GM12864 (cell line): ENCODE measurements at regions not wholly inside any gene's neighbourhood (a gene's known extent, or its start where the extent isn't known, plus 50 kb on each side); places are given as distances from the start of the nearest gene placed in this dataset.
A peak's percentile ranks its signal among the peaks of the same experiment; 100 is the strongest.

Experiments
- DNase-seq: peaks from one replicate; pipeline ENCODE4 v3.0.0-alpha.2; 2011; ENCODE audit warnings: low read depth
- H3K4me3 ChIP-seq: 2 replicates; pipeline ENCODE4 v1.5.1; 2011; ENCODE audit warnings: mild to moderate bottlenecking, low read depth, low read length, control low read depth
- TF ChIP-seq, protein P1 (sequence below): IDR thresholded peaks from 2 replicates; pipeline ENCODE4 v1.5.1; 2011; ENCODE audit warnings: low read depth, mild to moderate bottlenecking, moderate library complexity, low read length, control low read depth, inconsistent platforms; ENCODE audit errors: missing control alignments

DNA sequence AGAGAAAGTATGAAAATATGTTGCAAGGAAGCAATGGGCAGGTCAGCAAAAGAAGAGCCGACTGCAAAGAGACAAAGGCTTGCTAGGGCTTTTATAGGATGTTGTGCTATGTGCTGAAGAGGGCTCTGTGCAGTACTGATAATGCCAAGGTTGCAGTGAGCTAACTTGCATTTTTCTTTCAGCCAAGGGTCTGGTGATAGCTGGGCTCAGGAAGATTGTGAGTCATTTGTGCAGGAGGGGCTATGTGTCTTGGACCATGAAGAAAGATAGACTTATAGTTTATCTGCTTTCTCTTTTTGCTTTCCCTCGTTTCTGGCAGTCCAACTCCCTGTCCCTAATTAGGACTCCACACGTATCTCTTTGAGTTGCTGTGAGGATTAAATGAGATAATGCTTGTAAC is 64.5 kb upstream of the LRIG1 start:
- no peak for DNase-seq
- H3K4me3 ChIP-seq, result no peak overlapping the region
- TF ChIP-seq, protein P1, sequence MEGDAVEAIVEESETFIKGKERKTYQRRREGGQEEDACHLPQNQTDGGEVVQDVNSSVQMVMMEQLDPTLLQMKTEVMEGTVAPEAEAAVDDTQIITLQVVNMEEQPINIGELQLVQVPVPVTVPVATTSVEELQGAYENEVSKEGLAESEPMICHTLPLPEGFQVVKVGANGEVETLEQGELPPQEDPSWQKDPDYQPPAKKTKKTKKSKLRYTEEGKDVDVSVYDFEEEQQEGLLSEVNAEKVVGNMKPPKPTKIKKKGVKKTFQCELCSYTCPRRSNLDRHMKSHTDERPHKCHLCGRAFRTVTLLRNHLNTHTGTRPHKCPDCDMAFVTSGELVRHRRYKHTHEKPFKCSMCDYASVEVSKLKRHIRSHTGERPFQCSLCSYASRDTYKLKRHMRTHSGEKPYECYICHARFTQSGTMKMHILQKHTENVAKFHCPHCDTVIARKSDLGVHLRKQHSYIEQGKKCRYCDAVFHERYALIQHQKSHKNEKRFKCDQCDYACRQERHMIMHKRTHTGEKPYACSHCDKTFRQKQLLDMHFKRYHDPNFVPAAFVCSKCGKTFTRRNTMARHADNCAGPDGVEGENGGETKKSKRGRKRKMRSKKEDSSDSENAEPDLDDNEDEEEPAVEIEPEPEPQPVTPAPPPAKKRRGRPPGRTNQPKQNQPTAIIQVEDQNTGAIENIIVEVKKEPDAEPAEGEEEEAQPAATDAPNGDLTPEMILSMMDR, result no peak

DNA sequence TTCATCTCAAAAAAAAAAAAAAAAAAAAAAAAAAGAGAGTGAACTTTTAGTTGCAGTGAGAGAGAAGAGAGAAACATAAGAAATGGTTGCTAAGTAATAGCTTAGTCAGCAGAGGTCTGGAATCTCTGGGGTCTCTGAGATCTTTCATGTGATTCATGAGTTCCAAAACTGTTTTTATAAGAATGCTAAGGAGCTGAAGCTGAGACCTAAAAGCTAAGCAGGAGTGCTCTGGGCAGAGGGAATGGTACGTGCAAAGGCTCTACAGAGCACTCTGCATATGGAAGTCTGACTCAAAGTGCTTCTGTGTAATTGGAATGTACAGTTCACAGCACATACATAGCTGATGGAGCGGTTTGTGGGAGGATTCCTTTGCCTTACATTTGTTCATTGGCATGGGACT is 66.3 kb upstream of the LRIG1 start:
- H3K4me3 ChIP-seq, result no peak overlapping the region
- no peak for DNase-seq
- TF ChIP-seq, protein P1, result no peak

DNA sequence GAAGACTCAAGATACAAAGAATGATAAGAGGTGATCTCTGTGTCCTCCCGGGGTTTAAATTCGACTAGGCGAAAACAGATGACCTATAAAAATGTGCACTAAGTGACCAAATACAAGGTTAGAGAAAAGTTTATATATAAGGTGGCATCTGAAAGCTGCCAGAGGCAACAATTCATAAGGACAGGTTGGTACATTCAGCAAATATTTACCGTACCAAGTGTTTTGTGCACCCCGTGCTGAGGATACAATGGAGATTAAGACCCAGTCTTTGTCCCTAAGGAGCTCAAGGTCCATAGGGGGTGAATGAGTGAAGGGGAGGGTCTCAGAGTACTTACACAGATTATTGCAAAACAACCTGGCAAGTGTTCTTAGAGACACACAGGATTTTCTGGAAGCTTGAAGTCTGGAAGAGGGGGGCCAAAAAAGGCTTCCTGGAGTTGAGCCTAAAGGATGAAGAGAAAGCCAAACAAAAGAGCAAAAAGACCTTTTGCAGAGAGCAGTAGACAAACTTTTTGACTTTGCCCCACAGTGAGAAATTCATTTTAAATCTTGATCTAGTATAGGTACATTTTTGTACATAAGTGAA is 71.4 kb upstream of the LRIG1 start:
- no peak for DNase-seq
- no peak overlapping the region for H3K4me3 ChIP-seq
- TF ChIP-seq, protein P1, result no peak

DNA sequence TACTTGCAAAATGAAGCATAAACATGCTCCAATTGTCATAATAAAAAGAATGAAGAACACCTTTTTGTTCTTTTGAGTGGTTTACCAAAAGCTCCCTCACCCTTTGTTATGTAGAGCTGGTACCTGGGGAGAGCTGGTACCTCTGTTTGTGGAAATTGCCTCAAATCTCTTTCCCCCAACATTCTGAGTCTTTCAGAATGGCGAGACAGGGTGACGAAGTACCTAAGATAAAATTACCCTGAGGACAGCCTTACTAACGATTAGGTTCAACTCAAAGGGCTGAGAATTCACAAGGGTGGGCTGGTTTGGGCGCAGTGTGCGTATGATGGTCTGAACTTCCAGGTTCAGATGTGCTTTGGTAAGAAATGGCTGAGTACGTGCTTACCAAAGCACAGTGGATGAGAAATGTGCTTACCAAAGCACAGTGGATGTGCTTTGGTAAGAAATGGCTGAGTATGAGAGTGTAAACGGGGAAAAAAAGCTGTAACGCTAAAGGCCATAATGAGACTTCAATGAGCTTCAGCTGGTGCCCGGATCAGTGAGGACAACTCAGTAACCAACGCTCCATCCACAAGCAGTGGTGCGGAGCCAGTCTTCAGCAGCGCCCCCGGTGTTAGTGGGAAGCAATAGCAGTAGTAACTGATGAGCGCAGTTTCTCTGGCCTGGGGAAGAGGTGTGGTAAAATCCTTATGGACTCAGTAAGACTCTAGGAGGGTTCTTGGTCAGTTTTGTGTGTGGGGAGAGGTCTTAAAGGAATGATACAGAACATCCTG is 72.3 kb upstream of the LRIG1 start:
- H3K4me3 ChIP-seq, result no peak overlapping the region
- TF ChIP-seq, protein P1, result peak; percentile 69
- no peak for DNase-seq

DNA sequence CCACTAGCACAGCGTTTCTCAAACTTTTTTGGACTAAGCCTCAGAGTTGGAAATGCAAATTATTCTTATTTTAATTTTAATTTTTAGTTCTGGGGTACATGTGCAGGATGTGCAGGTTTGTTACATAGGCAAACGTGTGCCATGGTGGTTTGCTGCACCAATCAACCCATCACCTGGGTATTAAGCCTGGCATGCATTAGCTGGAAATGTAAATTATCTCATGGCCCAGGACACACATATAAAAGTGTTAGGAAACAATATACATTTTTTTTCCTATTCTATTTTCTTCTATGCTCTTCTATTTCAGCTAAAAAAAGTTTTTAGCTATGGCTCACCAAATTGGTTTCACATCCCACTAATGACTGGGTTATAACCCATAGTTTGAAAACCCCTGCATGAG is 73.3 kb upstream of the LRIG1 start:
- no peak overlapping the region for H3K4me3 ChIP-seq
- DNase-seq, result no peak
- TF ChIP-seq, protein P1, result no peak

DNA sequence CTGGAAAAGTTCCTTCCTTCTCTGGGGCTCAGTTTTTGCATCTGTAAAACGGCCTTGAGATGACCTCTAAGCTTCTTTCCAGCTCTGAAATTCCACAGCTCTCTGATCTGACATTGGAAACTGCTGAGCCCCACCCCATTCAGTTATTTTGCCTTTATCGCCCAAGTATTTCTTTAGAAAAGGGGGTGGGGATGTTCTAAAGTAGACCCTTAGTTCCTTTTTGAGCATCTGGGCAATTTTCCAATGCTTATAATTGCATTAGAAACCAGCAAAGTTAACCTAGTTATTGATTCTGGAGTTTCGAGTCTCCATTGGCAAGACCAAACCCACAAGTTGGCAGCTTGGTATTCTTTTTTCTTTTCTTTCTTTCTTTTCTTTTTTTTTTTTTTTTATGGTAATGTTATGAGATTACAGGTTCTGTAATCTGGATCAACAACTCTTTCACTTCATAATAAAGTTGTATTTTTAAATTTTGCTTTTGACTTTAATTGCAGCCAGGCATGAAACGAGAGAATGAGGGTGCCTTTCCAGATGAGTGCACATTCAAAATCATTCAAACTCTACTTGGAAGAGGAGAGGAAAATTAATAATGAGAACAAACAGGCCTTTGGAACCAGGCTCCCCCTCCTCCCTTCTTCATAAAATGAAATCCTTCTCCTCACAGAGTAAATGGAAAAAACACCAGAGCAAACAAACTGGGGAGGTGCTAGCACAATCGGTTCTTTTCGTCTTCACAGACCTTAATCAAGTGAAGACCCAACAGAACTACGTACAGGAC is 76.8 kb upstream of the LRIG1 start:
- H3K4me3 ChIP-seq, result no peak overlapping the region
- TF ChIP-seq, protein P1, result no peak
- DNase-seq, result no peak

DNA sequence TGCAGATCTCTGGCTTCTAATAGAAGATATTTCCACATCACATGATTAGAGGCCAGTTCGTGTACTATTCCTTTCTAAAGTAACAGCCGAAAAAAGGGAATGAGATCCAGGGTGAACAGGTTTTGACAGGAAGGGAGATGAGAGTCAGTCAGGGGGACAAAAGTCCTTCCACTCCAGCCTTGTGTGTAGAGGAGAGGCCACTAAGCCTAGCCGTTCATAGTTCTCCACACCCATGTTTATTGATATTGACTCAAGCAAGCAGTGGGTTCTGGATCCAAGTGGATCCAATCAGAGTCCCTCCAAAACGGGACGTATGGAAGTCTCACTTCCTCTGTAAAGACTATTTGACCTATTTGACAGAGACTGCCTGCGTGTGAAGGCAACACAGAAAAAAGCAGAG is 80.4 kb upstream of the LRIG1 start:
- no peak overlapping the region for H3K4me3 ChIP-seq
- TF ChIP-seq, protein P1, result no peak
- DNase-seq, result no peak
